Lower lobe of right lung (tissue), 2 donors: ENCODE measurements at regions not wholly inside any gene's neighbourhood (a gene's known extent, or its start where the extent isn't known, plus 50 kb on each side); places are given as distances from the start of the nearest gene placed in this dataset.

Experiments
- ATAC-seq, 2 donors: fragments of 200-7000 bp; cut with Tn5 transposase; one replicate each; pipeline ENCODE4 v1.9.1; 2020 to 2022; ENCODE audit warnings: mild to moderate bottlenecking in 2 of 2, moderate library complexity in 2 of 2
- DNase-seq: peaks from one replicate; pipeline ENCODE4 v3.0.0-alpha.2; 2020
- H3K27ac ChIP-seq: fragments of 200-600 bp; one replicate; pipeline ENCODE4 v1.8.0; 2022
- H3K27me3 ChIP-seq: fragments of 200-600 bp; one replicate; pipeline ENCODE4 v1.8.0; 2022; ENCODE audit warnings: low read depth
- H3K36me3 ChIP-seq: fragments of 200-600 bp; one replicate; pipeline ENCODE4 v1.8.0; 2022; ENCODE audit warnings: mild to moderate bottlenecking
- H3K4me1 ChIP-seq: fragments of 200-600 bp; one replicate; pipeline ENCODE4 v1.8.0; 2022
- H3K4me3 ChIP-seq: fragments of 200-600 bp; one replicate; pipeline ENCODE4 v1.8.0; 2022; ENCODE audit warnings: mild to moderate bottlenecking
- H3K9me3 ChIP-seq: fragments of 200-600 bp; one replicate; pipeline ENCODE4 v1.8.0; 2022
- intact Hi-C: fragments of 100-400 bp; cut with DNase I; formaldehyde crosslinking; loops from one replicate; pipeline ENCODE4 v1.11.0; 2022
- TF ChIP-seq, protein P1 (sequence below): fragments of 200-600 bp; IDR thresholded peaks from one replicate; pipeline ENCODE4 v1.8.0; 2022; ENCODE audit warnings: antibody characterized with exemption, mild to moderate bottlenecking
- donor health status: DM: no; HTN: yes; CAD: no; lungs with severe emphysema.

DNA sequence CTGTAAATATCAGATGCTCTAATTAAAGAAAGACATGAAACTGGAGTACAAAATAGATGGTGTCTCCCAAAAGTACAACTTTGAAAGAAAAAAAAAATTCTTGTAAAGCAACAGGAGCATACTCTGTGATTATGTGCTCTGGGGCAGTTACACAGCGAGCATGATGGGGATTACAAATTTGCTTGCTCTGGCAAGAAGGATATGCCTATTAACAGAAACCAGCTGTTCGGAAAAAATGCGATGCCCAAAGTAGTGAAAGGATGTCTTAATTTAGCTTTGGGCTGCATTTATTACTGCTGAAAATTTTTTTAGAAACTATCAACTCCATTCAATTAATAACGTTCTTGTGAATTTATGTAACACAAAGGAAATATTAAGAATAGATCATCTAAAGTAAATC, 256.9 kb upstream of the TPK1 start:
- H3K27ac ChIP-seq: no peak overlapping the region
- no peak overlapping the region for H3K4me3 ChIP-seq
- H3K27me3 ChIP-seq: no peaks in the 10 kb centered on the region
- no peaks in the 10 kb centered on the region for H3K9me3 ChIP-seq
- ATAC-seq (no peak), DNase-seq (no peak)
- H3K36me3 ChIP-seq: no peaks in the 10 kb centered on the region
- TF ChIP-seq, protein P1, sequence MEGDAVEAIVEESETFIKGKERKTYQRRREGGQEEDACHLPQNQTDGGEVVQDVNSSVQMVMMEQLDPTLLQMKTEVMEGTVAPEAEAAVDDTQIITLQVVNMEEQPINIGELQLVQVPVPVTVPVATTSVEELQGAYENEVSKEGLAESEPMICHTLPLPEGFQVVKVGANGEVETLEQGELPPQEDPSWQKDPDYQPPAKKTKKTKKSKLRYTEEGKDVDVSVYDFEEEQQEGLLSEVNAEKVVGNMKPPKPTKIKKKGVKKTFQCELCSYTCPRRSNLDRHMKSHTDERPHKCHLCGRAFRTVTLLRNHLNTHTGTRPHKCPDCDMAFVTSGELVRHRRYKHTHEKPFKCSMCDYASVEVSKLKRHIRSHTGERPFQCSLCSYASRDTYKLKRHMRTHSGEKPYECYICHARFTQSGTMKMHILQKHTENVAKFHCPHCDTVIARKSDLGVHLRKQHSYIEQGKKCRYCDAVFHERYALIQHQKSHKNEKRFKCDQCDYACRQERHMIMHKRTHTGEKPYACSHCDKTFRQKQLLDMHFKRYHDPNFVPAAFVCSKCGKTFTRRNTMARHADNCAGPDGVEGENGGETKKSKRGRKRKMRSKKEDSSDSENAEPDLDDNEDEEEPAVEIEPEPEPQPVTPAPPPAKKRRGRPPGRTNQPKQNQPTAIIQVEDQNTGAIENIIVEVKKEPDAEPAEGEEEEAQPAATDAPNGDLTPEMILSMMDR: no peak
- intact Hi-C loops: no loop called here
- no peaks in the 10 kb centered on the region for H3K4me1 ChIP-seq

DNA sequence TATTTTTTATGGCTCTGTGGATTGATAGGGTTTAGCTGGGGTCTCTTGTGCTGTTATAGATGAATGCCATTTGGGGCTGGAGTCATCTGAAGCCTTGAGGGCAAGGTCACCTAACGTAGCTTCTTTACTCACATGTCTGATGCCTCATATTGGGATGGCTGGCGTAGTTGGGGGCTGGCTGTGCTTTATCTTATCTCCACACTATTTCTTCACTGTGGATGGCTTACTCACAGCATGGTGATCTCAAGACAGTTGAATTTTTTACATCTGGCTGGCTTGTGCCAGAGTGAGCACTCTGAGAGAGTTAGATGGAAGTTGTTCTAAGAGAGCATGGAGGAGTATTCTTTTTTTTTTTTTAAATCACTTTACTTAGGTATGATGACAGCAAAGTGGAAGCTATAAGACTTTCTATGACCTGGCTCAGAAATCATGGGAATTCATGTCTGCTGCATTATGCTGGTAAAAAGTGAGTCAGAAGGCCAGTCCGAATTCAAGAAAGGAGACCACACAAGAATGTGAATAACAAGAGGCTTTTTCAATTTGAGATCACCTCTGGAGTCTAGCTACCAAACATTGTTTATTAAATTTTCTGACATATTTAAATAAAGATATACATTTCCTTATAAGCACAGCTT, 252.4 kb upstream of the TPK1 start:
- ATAC-seq (no peak), DNase-seq (no peak)
- H3K4me3 ChIP-seq: no peak overlapping the region
- no peaks in the 10 kb centered on the region for H3K4me1 ChIP-seq
- H3K27me3 ChIP-seq: no peaks in the 10 kb centered on the region
- H3K36me3 ChIP-seq: no peaks in the 10 kb centered on the region
- H3K9me3 ChIP-seq: no peaks in the 10 kb centered on the region
- TF ChIP-seq, protein P1: no peak
- intact Hi-C loops: no loop called here
- no peak overlapping the region for H3K27ac ChIP-seq

DNA sequence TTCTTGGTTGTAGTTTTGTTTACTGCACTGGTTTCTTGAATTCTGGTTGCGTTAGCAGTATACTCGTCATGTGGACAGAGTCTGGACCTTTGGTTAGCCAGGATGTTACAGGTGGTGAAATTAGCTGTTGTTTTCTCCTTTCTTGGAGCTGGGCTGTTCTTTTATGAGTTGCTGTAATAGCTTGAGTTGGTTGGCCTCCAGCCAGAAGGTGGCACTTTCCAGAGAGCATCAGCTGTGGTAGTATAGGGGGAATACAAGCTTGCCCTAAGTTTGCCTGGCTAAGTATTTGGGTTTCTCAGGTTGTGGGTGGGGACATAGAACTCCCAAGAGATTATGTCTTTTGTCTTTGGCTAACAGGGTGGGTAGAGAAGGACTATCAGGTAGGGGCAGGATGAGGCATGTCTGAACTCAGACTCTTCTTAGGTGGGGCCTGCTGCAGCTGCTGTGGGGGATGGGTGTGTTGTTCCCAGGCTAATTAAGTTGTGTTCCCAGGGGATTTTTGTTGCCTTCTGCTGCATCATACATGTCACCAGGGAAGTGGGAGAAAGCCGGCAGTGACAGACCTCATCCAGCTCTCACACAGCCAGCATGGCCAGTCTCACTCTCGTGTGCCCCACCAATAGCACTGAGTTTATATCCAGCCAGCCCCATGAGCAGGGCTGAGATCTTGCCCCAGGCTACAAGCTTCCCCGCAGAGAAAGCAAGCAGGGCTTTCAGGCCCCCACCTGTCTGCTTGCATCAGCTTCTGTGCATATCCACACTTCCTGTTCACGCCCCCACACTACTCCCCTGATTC, 246.7 kb upstream of the TPK1 start:
- Histone ChIP-seq H3K36me3 (no peaks in the 10 kb centered on the region), H3K4me3 (no peak overlapping the region), H3K4me1 (no peaks in the 10 kb centered on the region), H3K9me3 (no peaks in the 10 kb centered on the region), H3K27ac (no peak overlapping the region), H3K27me3 (no peaks in the 10 kb centered on the region)
- no peak for DNase-seq
- TF ChIP-seq, protein P1: no peak
- intact Hi-C loops: no loop called here
- no peak for ATAC-seq

DNA sequence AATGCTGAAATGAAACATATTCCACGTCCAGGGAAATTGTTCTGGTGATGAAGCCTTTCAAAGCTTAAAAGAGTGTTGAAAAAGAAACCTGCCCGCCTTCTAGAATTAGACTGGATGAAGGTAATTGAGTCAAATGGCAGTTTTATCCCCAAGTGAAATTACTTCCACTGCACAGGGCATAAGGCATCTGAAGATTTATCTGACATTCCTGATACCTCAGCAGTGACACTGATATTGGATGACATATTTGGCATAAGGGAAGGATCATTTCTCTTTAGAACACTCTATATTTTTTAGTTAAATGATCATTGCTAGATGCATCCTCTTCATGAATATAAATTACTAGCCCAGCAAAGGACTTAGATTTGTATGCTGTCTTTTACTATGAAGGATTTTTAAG, 229.6 kb upstream of the TPK1 start:
- Histone ChIP-seq H3K27ac (no peak overlapping the region), H3K9me3 (no peaks in the 10 kb centered on the region), H3K4me1 (no peaks in the 10 kb centered on the region), H3K27me3 (no peaks in the 10 kb centered on the region), H3K4me3 (no peak overlapping the region), H3K36me3 (no peaks in the 10 kb centered on the region)
- TF ChIP-seq, protein P1: no peak
- ATAC-seq (no peak), DNase-seq (no peak)
- intact Hi-C loops: no loop called here

DNA sequence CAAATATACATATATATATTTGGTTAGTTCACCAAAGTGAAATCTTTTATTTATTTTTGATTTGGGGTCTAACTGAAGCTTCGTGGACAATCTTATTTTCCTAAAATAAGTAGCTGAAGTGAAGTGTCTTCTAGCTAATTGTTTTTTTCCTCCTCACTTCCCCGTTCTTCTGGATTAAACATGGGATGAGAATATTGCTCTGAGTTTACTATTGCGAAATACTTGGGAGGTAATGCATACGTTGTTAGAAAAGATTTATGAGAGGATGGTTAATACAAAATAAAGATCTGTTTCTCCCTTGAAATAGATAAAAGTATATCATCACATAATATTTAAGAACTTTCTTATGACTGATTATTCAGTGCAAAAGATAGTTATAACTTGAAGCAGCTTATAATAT, 228.3 kb upstream of the TPK1 start:
- H3K36me3 ChIP-seq: no peaks in the 10 kb centered on the region
- no peaks in the 10 kb centered on the region for H3K4me1 ChIP-seq
- ATAC-seq (no peak), DNase-seq (no peak)
- no peak overlapping the region for H3K4me3 ChIP-seq
- H3K9me3 ChIP-seq: no peaks in the 10 kb centered on the region
- TF ChIP-seq, protein P1: no peak
- no peaks in the 10 kb centered on the region for H3K27me3 ChIP-seq
- intact Hi-C loops: no loop called here
- H3K27ac ChIP-seq: no peak overlapping the region
